ENCODE measurements at regions not wholly inside any gene's neighbourhood (a gene's known extent, or its start where the extent isn't known, plus 50 kb on each side); places are given as distances from the start of the nearest gene placed in this dataset.

GRCh38 chr13:110794209-110794608 lies 80.7 kb downstream of the ING1 start:
- Histone ChIP-seq H3K4me2 (ENCODE audit: low read depth, low read length) (no peak overlapping the region), H3K9me3 (ENCODE audit: control insufficient read depth, insufficient read depth, low read length) (peaks cover 25% of the 10 kb centered on the region), H3K23ac (ENCODE audit: low read depth, low read length) (no peak overlapping the region), H2BK5ac (ENCODE audit: low read depth, low read length, poor library complexity, severe bottlenecking) (no peak overlapping the region), H3K4me1 (ENCODE audit: control insufficient read depth, insufficient read depth, low read length) (peaks cover 2% of the 10 kb centered on the region; the same call in 1 of the 2 replicates), H2AFZ (replicated peaks; ENCODE audit: low read length, poor library complexity) (no peak overlapping the region), H4K20me1 (ENCODE audit: insufficient read depth, low read length) (no peaks in the 10 kb centered on the region), H4K91ac (ENCODE audit: insufficient read depth, low read depth, low read length) (no peak overlapping the region), H3K4ac (ENCODE audit: low read depth, low read length) (no peak overlapping the region), H3K9ac (ENCODE audit: low read depth, low read length) (no peak overlapping the region), H3K56ac (ENCODE audit: extremely low read depth, insufficient read depth, low read length) (no peak overlapping the region), H3K27ac (ENCODE audit: insufficient read depth, low read length) (no peak overlapping the region), H4K5ac (ENCODE audit: low read depth, low read length) (no peak overlapping the region), H2BK120ac (ENCODE audit: low read depth, low read length) (no peak overlapping the region), H2AK5ac (ENCODE audit: low read depth, low read length) (no peak overlapping the region), H3K14ac (replicated peaks; ENCODE audit: low read depth, low read length) (no peak overlapping the region), H2BK20ac (ENCODE audit: low read depth, low read length) (no peak overlapping the region), H3K79me1 (ENCODE audit: low read depth in 1 of 2, low read length in 2 of 2) (no peaks in the 10 kb centered on the region), H3K9me1 (ENCODE audit: insufficient read depth, low read length) (0 out of 2 replicates have a peak, but pooled peaks cover 2% of the 10 kb centered on the region), H3K4me3 (ENCODE audit: insufficient read depth, low read depth, low read length) (no peak overlapping the region), H3K18ac (ENCODE audit: low read depth, low read length) (no peak overlapping the region), H3K27me3 (ENCODE audit: control insufficient read depth, insufficient read depth, low read length) (no peaks in the 10 kb centered on the region; the same call in none of the 2 replicates), H2AK9ac (replicated peaks; ENCODE audit: low read depth, low read length, poor library complexity) (no peak overlapping the region), H3K36me3 (ENCODE audit: control insufficient read depth, insufficient read depth, low read length) (no peaks in the 10 kb centered on the region), H2BK15ac (ENCODE audit: low read depth, low read length) (no peak overlapping the region), H4K8ac (ENCODE audit: low read depth in 2 of 2, low read length in 2 of 2) (no peak overlapping the region)
- no peak for ATAC-seq (ENCODE audit: low read depth)
- TF ChIP-seq MXI1 (IDR thresholded peaks at IDR 0.05; ENCODE audit: borderline replicate concordance, low read depth, low read length) (no peak), MAFK (IDR thresholded peaks at IDR 0.05; ENCODE audit: low read depth, low read length) (no peak), RFX5 (IDR thresholded peaks at IDR 0.05; ENCODE audit: low read depth, low read length) (no peak), FOS (IDR thresholded peaks at IDR 0.05; ENCODE audit: low read depth, low read length) (no peak), RAD21 (IDR thresholded peaks at IDR 0.05; ENCODE audit: low read length) (no peak), ELK1 (IDR thresholded peaks at IDR 0.05; ENCODE audit: borderline replicate concordance, low read depth, low read length) (no peak), CHD1 (IDR thresholded peaks at IDR 0.05; ENCODE audit: low read depth, low read length) (no peak), NFE2L2 (IDR thresholded peaks at IDR 0.05; ENCODE audit: low read depth, low read length) (no peak), CEBPB (IDR thresholded peaks at IDR 0.05; ENCODE audit: low read depth, low read length) (no peak), MAZ (IDR thresholded peaks at IDR 0.05; ENCODE audit: borderline replicate concordance, low read depth, low read length) (no peak)
- BruUV-seq (replicated peaks) = no TSS peak
- WGBS, 2 experiments (ENCODE audit: extremely low coverage in 2 of 2, insufficient read length in 1 of 2) = 84% methylated on average over 6 of the region's 7 CpGs; no CpG with 5 or more reads in 1 of the 2 experiments
- intact Hi-C loops (cut with micrococcal nuclease) (no loop called here), dilution Hi-C loops (cut with HindIII; ENCODE audit: low sequenced_read_pairs, unreplicated experiment) (no loop called here), in situ Hi-C loops (cut with MboI; ENCODE audit: low sequenced_read_pairs) (no loop called here)
- no peak for DNase-seq
- ChIA-PET CTCF (no interaction called here), POLR2A (ENCODE audit: unreplicated experiment) (interaction anchor here (0.5 kb wide), 1 partner anchor 79 kb away, joined by 3 read pairs; no protein-coding TSS in a partner anchor)
